GM18499 (cell line): ENCODE measurements at regions not wholly inside any gene's neighbourhood (a gene's known extent, or its start where the extent isn't known, plus 50 kb on each side); places are given as distances from the start of the nearest gene placed in this dataset.

Experiments
- ATAC-seq: cut with Tn5 transposase; IDR thresholded peaks from one replicate; pipeline ENCODE4 v1.9.1; 2021; ENCODE audit warnings: moderate number of reproducible peaks; ENCODE audit not compliant: insufficient read depth, unreplicated experiment

GRCh38 chr3:117754058-117754457, 1044.5 kb downstream of the TUSC7 start:
- ATAC-seq, result no peak

- no peak for ATAC-seq
Observed at GRCh38 chr3:117754841-117755240, 1045.3 kb downstream of the TUSC7 start.

- no peak for ATAC-seq
Observed at GRCh38 chr3:117756563-117756962, 1047.0 kb downstream of the TUSC7 start.

GRCh38 chr3:117761703-117762620, 1052.4 kb downstream of the TUSC7 start:
- ATAC-seq, result no peak

GRCh38 chr3:117762621-117763037, 1053.0 kb downstream of the TUSC7 start:
- ATAC-seq, result no peak

GRCh38 chr3:117763561-117763960, 1054.0 kb downstream of the TUSC7 start:
- no peak for ATAC-seq

GRCh38 chr3:117768581-117768980, 1059.0 kb downstream of the TUSC7 start:
- ATAC-seq, result no peak

- ATAC-seq, result no peak
Observed at GRCh38 chr3:117774130-117774529, 1064.6 kb downstream of the TUSC7 start.

GRCh38 chr3:117786349-117786748, 1076.8 kb downstream of the TUSC7 start:
- ATAC-seq, result no peak

- ATAC-seq, result no peak
Observed at GRCh38 chr3:117788061-117788460, 1078.5 kb downstream of the TUSC7 start.

- no peak for ATAC-seq
Observed at GRCh38 chr3:117788506-117788905, 1078.9 kb downstream of the TUSC7 start.

GRCh38 chr3:117790235-117790987, 1080.8 kb downstream of the TUSC7 start:
- ATAC-seq, result no peak

- no peak for ATAC-seq
Observed at GRCh38 chr3:117793622-117794265, 1084.2 kb downstream of the TUSC7 start.

GRCh38 chr3:117798221-117798620, 1088.6 kb downstream of the TUSC7 start:
- ATAC-seq, result no peak

- no peak for ATAC-seq
Observed at GRCh38 chr3:117798687-117799386, 1089.3 kb downstream of the TUSC7 start.

- ATAC-seq, result no peak
Observed at GRCh38 chr3:117799387-117799735, 1089.8 kb downstream of the TUSC7 start.

- no peak for ATAC-seq
Observed at GRCh38 chr3:117801912-117802239, 1092.3 kb downstream of the TUSC7 start.

GRCh38 chr3:117809186-117810081, 1099.9 kb downstream of the TUSC7 start:
- ATAC-seq, result no peak

- no peak for ATAC-seq
Observed at GRCh38 chr3:117811786-117812185, 1102.2 kb downstream of the TUSC7 start.

GRCh38 chr3:117814975-117815374, 1105.4 kb downstream of the TUSC7 start:
- no peak for ATAC-seq
